DMS153 (cell line): ENCODE measurements at regions not wholly inside any gene's neighbourhood (a gene's known extent, or its start where the extent isn't known, plus 50 kb on each side); places are given as distances from the start of the nearest gene placed in this dataset.

Source experiments
- DNase-seq: peaks from one replicate; lab custom pipeline; 2025; lab: John Stamatoyannopoulos, UW

DNA sequence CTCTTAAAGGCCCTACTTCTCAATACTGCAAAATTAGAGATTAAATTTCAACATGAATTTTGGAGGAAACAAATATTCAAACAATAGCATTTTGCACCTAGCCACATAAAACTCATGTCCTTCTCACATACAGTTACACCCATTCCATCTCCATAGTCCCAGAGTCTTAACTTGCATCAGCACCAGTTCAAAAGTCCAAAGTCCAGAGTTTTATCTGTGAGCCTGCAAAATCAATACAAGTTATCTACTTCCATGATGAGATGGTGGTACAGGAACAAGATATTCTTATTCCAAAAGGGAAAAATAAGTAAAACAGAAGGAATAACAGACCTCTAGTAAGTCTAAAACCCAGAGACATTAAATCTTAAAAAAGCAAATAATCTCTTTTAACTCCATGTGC, 686.0 kb upstream of the ADGRL4 start:
- no peak for DNase-seq

DNA sequence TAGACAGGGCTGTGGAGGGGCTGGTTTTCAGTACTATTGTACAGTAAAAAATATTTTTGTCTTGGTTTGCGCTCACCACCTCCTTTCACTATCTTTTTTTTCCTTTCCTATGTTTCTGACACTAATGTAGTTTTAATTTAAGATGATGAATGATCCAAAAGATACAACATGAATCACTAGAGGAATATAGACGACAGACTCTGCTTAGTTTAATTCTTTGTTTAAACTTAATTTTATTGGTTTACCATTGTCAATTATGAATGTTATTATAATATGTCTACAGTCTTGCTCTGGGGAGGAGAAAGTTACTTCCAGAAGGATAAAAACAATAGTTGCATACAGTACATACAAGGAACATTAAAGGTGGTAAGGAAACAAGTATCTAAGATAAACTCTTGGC, 682.4 kb upstream of the ADGRL4 start:
- DNase-seq: no peak

DNA sequence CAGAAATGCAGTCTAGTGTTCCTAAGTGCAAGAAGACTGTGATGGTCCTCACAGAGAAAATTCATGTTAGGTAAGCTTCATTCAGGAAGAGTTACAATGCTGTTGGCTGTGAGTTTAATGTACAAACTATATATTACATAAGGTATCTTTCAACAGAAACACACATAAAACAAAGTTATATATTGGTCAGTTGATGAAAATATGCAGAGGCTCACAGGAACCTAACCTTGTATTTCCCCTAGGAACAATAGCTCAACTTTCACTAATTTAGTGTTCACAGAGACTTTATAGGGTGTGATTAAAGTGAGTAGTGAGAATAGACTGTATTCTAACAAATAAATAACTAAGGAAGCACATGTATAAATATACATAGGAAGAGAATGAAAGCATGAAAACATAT, 676.9 kb upstream of the ADGRL4 start:
- DNase-seq: no peak

DNA sequence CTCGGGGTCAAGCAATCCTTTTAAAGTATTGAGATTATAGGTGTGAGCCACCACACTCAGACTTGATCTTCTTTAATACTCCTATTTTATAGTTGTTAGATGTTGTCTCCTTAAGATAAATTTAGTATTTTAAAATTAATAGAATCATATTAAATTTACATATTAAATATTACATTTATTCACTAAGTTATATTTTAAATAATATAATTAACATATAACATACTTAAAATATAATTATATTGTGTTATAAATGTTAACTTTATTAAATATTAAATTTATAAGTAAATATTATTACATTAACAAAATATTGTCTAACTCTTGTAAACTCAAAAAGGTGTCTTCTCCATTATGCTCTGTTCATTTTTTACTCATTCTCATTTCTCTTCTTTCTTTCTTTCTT, 675.9 kb upstream of the ADGRL4 start:
- no peak for DNase-seq

DNA sequence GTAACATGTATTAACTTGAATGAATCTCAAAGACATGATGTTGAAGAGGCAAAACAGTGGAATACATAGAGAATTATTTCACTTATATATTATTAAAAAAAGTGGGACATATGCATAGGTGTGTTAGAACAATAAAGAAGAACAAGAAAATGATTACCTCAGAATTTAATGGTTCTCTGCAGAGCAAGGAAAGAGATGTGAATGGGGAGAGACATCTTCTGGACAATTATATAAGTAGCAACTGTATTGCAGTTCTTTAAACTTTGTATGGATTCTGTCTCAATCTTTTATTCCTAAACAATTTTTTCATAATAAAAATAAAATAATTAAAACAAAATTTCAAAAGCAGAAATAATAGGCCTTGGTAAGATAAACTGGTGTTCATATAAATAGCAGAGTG, 674.9 kb upstream of the ADGRL4 start:
- DNase-seq: no peak

DNA sequence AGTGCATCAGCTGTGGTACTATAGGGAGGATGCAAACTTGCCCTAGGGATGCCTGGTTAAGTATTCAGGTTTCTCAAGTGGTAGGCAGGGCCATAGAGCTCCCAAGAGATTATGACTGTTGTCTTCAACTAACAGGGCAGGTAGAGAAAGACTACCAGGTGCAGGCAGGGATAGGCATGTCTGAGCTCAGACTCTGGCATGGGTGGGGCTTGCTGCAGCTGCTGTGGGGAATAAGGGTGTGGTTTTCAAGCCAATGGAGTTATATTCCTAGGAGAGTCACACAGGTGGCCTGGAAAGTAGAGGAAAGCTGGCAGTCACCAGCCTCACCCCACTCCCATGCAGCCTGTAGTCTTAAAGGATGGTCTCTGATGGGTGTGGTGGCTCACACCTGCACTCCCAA, 673.4 kb upstream of the ADGRL4 start:
- no peak for DNase-seq

DNA sequence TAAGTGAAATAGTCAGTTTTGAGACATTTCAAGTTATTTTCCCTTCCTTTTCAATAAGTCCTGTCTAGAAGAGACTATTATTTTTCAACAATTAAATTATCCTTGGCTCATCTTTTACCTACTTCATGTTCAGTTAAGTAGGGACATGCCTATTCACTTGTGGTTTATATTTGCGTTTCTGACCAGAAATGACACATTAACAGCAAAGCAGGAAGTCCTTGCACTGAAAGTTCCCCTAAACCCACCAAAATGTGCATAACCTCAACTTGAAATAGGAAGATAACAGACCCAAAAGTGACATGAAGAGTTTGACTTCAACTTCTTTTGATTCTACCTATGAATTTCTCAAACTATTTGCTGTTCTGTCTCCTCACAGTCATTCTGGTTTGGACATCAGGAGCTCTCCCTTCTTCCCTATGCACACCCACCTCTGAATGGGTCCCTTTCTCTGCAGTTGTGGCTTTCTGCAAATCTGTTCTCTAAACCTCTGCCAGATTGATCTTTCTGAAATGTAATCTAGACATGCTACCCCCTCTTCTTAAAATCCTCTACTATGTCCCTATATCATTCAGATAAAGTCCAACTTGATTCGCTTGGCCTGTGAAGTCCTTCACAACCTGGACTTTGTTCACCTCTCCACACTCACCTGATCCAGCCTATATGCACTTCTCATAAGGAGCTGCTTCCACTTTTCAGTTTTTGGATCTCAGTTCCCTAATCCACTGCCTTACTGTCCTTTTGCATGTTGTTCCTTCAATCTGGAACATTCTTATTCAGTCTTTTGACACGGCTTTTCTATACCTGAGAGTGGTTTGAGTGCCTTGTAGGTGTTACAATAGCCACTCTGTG, 661.5 kb upstream of the ADGRL4 start:
- DNase-seq: no peak

DNA sequence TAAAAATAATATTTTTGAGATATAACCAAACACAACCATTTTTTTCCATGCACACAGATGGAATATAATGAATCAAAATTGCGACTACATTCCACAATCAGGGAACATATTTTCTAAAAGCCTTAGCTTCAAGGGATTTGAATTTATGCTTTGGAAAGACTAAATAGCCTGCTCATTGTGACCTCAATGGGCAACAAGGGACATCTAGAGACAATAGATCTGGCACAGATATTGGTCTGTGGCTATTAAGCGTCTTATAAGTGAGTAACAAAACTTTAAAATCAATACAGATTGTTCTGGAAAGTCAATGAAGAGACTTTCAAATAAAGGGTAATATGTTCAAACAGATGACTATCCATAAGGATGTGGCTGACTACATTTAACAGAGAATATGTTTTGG, 660.6 kb upstream of the ADGRL4 start:
- DNase-seq: no peak

DNA sequence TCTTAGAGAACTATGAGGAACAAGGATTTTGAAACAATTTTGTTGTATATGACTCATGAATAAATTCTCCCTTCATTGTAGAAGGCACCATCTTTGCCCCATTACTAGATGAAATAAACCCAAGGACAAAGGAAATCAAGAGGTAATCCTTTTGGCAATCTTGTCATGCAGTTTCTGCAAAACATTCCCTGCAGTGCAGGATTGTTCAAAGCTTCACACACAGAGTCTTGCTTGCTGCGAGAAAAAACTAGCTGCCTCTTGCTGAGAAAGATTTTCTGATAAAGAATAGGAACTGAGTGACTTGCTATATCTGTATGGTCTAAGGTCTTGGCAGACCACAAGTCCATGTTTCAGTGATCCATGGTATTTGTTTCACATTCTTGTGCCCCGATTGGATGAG, 657.4 kb upstream of the ADGRL4 start:
- no peak for DNase-seq

DNA sequence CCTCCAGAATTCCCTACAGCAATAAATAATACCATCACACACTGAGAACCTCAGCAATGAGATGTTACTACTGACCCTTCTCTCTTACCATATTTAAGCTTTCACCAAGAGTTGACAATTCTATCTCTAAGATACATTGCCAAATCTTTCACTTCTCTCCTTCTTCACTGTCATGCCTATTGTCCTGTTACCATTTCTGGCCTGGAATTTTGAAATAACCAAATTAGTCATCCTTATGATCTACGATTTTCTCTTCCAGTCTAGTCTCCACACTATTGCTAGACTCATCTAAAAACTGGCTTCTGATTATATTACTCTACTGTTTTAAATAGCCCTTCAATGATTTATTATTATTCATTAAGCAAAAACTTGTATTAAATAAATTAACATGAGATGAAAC, 656.1 kb upstream of the ADGRL4 start:
- DNase-seq: no peak

DNA sequence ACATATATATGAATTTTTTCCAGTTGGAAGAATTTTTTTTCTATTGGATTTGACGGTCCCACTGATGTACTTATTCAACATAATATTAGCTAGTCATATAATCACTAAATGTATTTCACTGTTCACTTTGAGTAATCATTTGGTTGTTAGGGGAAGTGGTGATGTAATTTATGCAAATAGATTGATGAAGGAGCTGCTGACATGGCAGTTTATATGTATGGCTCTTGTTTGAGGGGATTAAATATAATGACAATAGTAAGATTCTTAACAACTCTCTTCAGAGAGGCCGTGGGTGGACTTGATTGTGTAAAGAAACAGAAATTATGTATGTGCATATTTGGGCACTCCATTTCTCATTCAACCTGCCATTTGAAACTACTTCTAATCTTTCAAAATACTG, 653.6 kb upstream of the ADGRL4 start:
- no peak for DNase-seq

DNA sequence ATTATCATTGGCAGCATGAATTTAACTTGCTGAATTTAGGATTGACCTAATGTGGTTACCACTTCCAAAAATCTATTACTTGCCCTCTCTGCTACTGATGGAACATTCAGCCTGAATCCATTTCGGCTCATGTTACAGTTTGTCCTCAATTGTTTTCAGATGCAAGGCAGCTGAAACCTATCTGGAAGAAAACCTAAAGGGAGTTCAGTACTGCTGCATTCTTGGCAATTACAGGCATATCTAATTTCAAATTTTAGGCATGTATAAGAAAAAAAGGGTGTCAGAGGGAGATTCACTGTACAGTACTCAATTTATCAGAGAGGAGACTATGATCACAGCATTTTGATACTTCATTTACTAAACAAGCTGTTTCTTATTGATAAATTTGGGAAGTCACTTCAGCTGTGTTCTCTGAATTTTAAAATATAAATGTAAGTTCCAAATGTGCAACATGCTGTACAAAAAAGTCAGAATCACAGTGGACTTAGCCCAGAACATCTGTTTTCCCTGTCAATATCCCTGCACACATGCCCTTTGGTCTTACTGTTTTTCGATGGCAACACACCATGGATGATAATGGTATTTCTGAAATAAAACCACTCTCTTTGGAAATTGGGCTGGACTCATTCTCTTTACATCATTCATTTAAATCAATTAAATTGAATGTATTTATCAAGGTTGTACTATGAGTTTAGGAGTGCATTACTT, 651.6 kb upstream of the ADGRL4 start:
- no peak for DNase-seq

DNA sequence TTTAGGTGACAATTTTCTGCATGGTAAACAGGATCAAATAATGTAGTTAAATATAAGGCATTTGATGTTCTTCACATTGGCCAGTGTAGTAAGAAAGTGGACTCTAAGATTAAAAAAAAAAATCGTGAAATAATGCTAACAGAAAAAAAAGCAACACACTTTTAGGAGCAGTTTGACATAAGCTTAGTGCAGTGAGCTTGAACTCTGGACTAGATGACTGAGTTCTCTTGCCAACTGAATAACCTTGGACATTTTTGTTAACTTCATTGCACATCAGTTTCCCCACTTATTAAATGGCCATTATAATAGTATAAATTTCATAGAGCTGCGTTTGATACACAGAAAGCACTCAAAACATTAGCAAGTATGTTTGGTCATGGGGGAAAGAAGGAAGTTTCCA, 649.3 kb upstream of the ADGRL4 start:
- no peak for DNase-seq

DNA sequence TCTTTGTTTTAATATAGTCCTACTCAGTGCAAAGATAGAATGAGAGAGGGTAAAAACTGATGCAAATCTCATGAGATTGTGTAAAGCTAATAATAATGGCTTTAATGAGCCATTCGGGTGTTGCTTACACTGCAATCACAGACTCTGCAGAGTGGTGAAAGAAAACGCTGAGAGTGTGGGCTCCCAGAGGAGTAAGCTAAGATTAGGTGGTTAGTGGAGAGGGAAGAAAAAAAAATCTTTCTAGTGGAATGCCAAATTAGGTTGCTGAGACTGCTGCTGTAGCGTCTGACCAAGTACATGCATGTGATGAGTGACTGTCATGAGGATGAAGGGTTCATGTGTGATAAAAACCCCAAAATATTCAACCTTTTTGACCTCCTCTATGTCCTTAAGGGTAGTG, 645.9 kb upstream of the ADGRL4 start:
- no peak for DNase-seq

DNA sequence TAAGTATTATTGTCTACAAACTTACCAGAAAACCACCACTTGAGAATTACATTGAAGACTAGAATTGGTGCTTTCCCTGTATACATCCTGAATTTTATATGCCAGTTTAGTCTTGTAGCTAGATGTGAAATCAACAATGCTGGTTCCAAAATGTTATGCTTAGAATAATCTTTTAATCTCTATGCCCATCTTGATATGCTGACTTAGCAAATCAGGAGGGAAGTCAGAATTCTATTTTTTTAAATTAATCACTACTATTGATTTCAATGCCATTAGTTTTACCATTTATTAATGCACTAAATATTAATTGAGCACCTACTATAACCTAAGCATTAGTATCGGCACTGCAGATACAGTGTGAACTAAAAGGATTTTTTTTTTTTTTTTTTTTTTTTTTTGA, 641.6 kb upstream of the ADGRL4 start:
- DNase-seq: no peak

DNA sequence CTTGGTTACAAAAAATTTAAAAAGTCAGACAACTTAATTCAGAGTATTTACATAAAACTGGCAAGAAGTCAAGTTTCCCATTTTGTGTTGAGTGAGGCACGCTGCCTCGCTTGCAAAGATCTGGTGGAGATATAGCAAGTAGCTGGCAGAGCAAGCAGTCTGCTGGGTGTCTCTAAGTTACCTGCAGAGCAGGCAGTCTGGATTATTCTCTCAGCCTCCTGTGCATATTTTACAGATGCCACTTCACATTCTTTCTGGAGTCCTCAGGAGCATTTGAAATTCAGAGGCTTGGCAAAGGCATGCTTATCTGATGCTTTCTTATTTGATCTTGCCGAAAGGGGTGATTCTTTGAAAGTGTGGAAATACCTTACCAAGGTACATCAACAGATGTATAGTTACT, 640.4 kb upstream of the ADGRL4 start:
- DNase-seq: no peak

DNA sequence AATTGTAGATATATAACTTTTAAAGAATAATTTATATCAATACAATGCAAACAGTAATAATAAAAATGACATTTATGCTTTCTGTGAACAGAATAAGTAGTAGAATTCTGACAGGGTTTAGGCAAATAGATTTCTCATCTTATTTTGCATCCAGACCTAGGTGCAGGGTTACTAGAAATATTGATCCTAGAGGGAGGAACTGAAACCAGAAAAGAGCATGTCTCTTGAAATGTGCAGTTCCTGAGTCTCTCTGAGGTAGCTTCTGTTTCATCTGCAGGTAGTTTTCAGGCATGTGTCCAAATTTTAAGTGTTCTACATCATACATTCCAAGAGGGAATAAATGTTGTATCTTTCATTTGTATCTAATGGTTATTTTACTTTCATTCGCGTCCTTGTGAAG, 631.9 kb upstream of the ADGRL4 start:
- DNase-seq: no peak

DNA sequence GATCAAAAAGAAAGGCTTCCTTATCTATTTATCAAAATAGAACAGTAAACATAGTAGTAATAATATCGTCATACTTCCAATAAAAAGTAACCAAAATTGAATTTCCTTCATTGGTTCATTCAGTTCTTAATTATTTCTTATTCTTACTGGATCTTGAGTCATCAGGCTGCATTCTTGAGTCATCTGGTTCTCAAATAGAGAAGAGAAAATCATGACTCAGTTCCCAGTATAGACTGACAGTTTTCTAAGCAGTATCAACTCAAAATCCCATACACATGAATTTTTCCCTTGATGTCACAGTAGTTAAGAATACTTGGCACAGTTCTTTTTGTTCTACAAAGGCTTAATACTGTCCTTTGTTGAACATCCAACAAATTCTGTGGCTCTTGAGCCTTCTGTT, 626.9 kb upstream of the ADGRL4 start:
- DNase-seq: no peak

DNA sequence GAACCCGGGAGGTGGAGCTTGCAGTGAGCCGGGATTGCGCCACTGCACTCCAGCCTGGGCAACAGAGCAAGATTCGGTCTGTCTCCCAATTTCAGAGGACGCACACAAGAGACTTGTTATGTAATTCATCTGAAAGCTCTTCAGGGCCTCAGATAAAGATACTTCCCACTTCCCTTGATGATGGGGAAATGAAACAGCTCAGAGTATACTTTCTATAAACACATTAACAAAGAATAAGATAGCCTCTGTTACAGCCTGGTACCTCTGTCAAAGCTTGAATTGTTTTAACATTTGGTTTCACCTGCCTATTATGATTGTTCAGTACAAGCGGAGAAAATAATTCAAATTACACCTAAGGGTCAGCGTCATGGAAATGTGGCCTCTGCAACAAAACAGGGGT, 622.9 kb upstream of the ADGRL4 start:
- DNase-seq: no peak

DNA sequence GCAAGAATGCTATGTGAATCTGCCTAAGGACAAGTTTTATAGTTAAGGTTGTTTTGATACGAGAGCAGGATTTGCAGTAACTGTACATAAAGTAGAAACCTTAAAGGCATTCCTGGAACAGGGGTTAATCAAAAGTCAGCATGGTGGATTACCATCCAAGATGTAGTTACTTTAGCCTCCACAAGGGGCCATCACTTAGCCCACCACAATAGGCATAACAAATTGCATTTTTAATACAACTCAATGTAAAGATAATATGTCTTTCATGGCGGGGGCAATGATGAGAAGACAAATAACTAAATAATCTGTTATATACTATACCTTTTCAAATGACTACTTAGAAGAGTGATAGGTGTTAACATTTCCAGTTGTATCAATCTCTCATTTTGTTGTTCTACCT, 611.2 kb upstream of the ADGRL4 start:
- DNase-seq: no peak

DNA sequence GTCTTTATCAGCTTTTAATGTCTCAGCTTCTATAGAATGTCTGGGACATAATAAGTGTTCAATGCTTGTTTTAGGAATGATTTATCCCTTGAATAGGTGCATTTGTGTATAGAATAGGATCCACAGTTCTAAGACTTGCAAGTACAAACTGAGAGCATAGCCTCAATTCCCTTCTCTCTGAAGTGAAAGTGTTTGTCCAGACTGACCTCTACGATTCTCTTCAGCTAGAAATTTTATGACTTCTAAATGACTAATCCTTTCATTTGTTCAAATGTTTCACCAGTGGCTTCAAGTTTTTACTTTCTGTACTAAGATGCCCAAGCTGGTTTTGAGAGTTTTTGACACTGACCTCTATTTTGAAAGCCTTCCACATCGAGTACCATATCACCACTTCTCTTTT, 608.2 kb upstream of the ADGRL4 start:
- no peak for DNase-seq

DNA sequence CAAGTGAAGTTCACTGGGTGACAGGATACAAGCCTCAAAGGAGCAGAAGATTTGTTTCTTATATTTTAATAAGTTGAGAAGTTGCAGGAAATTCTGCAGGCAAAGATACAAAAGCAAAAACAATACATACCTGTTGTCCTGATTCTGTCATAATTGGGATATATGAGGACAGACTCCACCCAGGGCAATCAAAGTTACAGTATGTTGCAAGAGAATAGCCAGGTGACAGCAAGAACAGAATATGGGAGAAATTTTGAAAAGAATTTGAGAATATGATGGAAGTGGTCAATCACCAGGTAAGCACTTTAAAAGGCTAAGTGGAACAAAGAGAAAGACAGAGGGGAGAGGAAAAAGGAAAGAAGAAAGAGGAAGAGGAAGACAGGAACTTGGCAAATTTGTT, 607.6 kb upstream of the ADGRL4 start:
- DNase-seq: no peak

DNA sequence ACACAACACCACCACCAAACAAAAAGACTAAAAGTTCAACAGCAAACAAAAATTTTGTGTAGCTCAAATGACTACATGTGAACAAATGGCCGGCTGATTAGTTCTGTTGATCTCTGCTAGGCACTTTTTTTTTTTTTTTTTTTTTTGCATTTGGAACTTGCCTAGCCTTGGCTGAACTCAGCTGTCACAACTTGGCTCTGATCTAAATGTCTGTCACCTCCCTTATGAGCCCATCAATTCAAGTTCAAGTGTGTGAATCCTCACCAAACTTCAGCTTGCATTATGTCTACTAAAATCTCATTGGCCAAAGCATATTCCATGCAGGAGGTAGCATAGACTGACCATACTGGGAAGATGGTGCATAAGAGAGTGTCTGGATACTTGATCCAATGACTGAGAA, 606.5 kb upstream of the ADGRL4 start:
- no peak for DNase-seq
